Forelimb muscle (tissue), 1 donor: ENCODE measurements at regions not wholly inside any gene's neighbourhood (a gene's known extent, or its start where the extent isn't known, plus 50 kb on each side); places are given as distances from the start of the nearest gene placed in this dataset.
"Not testable (repeated sequence)": the region's sequence is repeated elsewhere in the genome, so short reads cannot be mapped to it uniquely, and the experiment has no call there.

Experiments used
- DNase-seq: peaks from one replicate; pipeline ENCODE4 v3.0.0-alpha.2; 2013; ENCODE audit warnings: low read depth

DNA sequence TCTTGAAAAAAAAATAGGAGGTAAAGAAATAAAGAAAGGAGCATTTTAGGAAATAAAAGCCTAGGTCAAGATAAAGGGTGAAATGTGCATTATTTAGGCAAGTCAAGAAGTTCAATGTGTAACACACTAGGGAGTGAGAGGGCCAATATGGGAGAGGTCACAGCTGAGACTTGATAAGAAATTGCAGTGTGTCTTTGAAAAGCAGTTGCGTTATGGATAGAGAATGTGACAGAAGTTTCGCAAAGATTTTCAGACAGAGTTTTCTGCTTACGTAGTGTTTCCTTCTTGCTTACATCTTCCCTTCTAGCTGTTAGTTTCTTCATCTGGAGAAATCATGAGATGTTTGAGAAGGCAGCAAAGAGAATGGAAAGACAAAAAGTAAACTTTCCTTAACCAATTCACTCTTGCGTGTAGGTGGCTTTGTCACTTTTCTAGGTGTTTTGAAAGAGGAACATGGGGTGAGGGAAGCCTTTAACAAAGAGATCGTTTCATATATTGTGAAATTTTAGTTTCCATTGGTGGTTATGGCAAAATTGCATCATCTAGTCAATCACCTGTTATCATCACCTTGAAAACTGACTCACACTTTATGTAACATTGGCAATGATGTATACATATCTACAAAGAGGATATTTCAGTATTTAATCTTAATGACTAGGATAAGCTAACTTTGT is 975.5 kb downstream of the OLFM4 start:
- DNase-seq = no peak

DNA sequence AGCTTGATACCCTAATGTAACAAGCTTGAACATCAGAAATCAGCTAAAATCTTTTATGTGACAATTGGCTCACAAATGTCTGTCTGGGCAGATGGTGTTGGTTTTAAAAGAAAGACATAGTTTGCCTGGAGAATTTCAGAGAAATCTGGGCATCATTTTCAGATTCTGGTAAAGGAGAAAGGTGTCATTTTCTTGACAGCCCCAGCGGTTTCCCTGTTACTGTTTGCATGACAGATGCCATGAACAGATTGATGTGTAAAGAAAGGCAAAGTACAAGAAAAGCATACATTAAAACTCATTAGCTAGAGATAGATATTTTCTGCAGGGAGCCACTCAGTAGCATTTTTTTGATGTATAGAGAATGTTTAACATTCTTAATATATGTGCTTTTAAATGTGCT is 987.9 kb downstream of the OLFM4 start:
- no peak for DNase-seq

DNA sequence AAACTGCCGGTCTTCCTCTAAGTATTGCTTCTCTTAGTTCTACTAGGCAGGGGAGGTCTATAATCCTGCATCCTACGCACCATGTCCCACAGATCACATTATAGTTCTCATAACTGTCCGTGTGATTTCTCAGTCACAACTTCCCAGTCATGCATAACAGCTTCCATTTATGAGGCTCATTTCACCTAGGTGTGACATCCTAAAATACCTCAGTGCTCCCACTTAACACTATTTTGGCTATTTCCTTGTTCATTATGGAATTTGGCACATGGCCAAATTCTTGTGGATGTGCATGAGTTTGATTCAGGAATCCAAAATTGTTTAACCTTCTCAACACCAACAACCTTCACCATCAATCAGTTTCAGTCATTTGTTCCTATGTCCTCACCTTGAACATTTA is 989.9 kb downstream of the OLFM4 start:
- DNase-seq = no peak

DNA sequence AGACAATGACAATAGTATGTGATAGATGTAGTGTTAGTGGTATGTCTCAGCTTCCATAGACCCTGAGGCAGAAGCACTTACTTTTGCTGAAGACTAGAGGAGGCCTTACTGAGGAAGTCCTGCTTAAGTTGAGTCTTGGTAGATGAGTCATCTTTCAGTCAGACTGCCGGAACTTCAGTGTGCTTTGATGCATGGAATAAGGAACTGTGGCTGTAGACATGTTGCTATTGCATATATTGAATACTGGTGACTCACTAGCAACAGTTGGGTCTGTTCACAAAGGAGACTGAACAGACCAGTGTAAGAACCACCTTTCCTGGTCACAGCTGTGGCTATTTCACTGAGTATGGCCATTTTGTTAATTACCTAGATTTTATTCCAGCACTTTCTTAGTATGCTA is 1000.6 kb downstream of the OLFM4 start:
- no peak for DNase-seq

DNA sequence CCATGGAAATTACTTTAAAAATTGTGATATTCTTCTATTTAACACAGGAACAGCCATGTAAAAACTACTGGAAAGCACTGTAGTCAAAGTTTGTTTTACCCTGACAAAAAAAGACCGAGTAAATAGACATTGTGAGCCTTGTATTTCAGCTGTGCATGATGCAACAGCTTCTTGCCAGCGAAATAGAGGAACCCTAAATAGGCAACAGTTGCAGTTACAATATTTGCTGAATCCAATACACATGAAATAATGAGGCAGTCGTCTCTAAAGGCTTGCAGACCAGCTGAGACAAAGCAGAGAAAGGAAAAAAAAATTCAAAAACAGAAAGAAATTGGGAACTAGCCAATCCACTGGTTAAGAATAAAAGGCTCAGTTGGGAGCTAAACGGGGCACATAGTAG is 1001.1 kb downstream of the OLFM4 start:
- DNase-seq = no peak

DNA sequence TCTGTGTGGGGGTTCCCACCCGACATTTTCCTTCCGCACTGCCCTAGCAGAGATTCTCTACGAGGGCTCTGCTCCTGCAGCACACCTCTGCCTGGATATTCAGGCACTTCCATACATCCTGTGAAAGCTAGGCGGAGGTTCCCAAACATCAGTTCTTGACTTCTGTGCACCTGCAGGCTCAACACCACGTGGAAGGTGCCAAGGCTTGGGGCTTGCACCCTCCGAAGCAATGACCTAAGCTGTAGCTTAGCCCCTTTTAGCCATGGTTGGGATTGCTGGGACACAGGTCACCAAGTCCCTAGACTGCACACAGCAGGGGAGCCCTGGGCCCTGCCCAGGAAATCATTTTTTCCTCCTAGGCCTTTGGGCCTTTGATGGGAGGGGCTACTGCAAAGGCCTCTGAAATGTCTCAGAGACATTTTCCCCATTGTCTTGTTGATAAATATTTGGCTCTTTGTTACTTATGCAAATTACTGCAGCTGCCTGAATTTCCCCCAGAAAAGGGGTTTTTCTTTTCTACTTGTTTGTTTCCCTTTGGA is 1004.8 kb downstream of the OLFM4 start:
- no peak for DNase-seq

DNA sequence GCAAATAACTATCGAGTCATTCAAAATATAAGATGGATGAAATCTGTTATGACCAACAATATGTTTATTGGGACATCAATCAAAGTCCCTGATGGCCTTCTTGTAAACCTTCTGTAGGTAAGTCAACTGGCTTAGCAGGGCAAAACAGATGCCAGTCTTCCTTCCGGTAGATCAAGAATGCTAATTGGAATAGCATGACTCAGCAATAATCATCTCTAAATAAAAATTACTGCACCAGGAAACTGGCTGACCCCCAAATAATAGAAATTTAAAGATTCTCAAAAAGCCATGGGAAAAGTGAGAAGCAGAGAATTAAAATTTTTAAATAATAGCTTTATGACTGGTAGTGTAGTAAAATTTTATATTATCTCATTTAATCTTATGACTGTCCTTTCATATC is 1005.4 kb downstream of the OLFM4 start:
- DNase-seq = no peak

DNA sequence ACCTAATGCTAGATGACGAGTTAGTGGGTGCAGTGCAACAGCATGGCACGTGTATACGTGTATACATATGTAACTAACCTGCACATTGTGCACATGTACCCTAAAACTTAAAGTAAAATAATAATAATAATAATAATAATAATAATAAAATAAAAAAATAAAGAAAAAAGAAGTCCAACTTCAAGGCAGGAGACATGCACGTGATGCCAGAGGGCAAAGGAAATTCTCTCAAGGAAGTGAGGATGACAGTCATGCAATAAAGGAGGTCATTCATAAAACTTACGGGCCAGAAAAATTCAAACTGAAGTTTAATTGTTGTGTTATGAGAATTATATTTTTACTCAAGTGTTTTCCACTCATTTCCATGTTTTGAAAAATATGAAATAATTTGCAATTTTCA is 1028.8 kb downstream of the OLFM4 start:
- DNase-seq = not testable (repeated sequence)

DNA sequence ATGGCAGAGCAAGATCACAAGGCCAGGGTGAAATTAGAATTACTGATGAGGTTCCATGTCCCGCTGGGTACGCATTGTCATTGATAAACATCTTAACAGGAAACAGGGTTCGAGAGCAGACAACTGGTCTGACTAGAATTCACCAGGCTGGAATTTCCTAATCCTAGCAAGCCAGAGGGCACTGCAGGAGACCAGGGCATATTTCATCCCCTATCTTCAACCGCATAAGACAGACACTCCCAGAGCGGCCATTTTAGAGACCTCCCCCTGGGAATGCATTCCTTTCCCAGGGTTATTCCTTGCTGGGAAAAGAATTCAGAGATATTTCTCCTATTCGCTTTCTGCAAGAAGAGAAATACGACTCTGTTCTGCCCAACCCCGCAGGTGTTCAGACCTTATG is 1041.3 kb downstream of the OLFM4 start:
- not testable (repeated sequence) for DNase-seq

DNA sequence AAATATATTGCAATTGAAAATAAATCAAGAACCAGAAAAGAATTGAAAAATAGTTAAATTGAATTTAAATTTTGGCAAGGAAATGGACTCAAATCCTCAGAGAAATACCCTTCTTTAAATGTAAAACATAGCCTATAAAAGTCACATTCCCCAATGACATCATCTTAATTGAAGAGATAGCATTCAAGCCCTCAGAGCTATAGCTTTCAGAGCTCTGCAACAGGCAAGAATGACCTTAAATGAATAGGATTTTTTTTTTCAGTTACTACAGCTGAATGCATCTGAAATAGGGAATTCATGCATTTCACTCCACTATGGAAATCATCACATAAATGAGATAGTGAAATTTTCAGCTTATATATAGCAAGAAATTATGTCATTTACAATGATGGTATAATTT is 1049.0 kb downstream of the OLFM4 start:
- no peak for DNase-seq

DNA sequence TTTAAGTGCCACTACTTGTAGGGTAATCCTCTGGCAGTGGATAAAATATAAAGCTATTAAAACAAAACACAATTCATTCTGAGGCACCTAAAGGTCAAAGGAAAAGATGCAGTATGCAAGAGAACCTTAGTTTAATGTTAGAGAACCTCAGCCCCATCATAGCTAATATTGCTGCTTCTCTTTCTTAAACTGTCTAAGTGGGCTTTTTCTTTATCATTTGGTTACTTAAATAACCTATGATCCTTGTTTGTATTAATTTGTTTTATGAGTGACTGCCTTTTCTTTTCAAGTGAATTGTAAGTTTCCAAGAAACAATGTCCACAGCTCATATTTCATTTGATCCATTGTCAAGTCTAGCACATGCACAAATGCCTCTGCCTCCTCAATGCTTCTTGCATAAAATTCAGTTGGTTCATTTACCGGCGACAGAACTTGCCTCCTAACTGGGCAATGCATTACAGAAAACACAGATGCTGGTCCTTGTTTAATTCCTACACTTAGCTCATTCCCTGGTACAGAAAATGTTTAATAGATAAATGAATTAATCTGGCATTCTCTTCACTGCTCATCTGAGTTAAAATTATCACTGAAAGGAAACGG is 1049.8 kb downstream of the OLFM4 start:
- DNase-seq = no peak

DNA sequence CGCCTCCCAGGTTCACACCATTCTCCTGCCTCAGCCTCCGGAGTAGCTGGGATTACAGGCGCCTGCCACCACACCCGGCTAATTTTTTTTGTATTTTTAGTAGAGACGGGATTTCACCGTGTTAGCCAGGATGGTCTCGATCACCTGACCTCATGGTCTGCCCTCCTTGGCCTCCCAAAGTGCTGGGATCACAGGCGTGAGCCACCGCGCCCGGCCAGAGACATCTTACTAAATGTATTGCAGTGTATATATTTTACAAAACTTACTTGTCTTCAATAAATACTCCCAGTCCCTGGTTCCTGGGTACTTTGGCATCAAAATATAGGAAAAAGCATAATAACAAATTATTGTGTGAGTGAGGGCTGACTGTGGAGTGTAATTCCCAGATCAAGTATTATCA is 1053.7 kb downstream of the OLFM4 start:
- not testable (repeated sequence) for DNase-seq

DNA sequence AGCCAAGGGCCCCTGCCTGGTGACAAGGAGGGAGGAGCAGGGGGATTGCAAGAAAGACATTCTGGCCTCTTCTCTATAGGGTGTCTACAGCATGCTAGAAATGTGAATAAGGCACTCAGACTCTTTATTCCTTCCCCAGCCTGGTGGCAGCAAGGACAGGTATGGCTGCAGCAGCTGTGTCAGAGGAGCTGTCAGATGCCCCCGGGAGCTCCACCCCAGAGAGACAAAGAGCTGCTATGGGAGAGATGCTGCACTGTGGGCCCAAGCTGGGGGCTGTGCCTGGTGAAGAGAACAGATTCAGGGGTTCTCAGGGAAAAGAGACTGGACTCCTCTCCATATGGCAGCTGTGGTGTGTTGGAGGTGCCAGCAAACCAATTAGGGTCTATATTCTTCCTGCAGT is 1063.3 kb downstream of the OLFM4 start:
- no peak for DNase-seq

DNA sequence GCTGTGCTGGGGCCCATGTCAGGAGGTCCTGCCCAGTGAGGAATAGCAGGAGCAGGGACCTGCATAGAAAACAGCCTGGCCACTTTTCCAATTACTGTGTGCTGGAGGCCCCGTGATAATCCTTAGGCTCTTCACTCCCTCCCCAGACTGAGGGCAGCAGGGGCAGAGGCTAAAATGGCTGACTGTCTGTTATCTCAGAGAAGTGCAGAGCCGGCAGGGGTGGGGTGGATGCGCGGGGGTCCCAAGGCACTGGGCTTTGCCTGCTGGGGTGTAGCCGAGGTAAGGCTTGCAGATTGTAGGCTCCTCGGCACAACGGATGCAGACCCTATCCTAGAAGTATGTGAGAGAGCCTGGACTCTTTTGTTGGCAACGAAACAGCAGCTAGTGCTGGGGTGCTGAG is 1064.1 kb downstream of the OLFM4 start:
- DNase-seq = no peak

DNA sequence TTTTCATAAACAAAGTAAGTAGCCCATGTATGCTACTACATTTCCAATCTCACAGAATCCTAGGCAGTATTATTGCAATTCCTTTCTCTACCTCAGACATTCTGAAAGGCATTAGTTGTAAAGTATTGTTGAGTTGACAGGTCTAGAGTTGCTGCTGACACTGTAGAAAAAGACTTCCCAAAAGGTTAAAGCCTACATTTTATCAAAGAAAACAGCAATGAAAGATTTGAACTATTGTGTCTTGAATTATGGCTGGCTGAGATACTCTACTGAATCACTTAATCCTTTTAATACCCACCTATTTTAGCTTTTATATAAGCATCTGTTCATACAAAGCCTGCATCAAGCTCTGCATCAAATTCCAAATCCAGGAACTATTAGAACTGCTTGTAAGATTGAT is 1082.0 kb downstream of the OLFM4 start:
- DNase-seq = no peak

DNA sequence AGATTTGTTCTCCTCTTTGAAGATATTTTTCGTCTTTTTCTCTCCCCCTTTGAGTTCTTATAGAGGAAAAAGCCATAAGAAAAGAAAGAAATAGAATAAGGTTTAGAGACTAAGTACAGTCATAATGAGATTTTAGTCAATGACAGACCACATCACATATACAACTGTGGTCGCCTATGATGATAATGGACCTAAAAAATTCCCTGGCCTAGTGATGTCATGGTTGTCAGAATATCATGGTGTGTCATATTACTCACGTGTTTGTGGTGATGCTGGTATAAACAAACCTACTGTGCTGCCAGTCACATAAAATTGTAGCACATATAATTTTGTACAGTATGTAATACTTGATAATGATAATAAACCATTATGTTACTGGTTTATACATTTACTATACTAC is 1096.1 kb downstream of the OLFM4 start:
- DNase-seq = no peak

DNA sequence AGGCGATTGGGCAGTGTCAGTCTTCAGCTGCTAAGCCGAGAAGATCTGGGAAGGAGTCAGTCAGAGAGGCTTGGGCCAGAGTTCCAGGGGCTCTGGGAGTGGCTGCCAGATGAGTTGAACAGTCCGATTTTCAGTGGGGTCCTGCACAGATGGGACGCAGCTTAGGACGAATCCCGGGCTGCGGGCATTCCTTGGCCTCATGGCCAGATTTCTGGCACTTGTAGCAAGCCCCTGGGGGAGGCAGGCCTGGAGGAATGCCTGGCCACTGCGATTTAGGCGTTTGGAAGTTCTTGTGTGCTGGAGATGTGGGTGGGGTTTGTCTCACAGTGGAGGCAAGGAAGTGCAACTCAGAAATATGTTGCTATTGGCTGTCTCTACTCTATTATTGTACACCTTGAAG is 1102.3 kb downstream of the OLFM4 start:
- not testable (repeated sequence) for DNase-seq

DNA sequence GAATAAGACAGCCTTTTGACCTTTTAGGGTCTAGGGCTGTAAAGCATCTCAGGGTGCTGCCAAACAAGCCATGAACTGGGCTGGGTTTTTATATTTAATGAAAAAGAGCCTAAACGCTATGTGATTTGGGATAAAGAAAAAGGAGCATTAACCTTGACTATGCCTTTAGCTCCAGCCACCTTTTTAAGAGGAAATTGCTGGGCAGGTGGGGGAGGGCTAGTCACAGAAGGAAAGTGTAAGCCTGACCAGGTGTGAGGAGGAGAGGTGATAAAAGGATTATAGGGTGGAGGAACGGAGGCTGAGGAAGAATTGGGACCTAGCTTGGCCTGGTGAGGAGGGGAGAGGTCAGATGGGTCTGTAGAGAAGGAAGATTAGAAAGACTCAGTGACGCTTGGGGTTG is 1102.8 kb downstream of the OLFM4 start:
- DNase-seq = not testable (repeated sequence)

DNA sequence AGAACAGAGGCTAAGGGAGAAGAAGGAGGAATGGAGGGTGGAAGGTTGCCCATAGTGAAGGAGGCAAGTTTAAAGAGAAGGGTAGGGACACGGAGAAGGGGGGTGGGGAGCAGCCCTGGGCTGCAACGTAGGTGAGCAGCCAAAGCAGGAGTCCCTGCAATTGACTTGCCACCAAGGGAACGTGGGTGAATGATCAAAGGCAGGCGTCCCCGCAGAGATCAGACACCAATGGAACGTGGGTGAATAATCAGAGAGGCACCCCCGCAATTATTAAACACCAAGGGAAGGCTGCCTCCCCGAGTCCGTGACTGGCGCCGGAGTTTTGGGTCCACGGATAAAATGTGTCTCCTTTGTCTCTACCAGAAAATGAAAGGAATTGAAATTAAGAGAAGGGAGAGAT is 1103.5 kb downstream of the OLFM4 start:
- DNase-seq = not testable (repeated sequence)

DNA sequence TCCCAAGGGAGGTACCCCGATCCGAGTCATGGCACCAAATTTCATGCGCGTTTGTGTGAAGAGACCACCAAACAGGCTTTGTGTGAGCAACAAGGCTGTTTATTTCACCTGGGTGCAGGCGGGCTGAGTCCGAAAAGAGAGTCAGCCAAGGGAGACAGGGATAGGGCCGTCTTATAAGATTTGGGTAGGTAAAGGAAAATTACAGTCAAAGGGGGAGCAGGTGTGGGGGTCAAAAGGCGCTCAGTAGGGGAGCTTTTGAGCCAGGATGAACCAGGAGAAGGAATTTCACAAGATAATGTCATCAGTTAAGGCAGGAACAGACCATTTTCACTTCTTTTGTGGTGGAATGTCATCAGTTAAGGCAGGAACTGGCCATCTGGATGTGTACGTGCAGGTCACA is 1104.1 kb downstream of the OLFM4 start:
- DNase-seq = not testable (repeated sequence)

DNA sequence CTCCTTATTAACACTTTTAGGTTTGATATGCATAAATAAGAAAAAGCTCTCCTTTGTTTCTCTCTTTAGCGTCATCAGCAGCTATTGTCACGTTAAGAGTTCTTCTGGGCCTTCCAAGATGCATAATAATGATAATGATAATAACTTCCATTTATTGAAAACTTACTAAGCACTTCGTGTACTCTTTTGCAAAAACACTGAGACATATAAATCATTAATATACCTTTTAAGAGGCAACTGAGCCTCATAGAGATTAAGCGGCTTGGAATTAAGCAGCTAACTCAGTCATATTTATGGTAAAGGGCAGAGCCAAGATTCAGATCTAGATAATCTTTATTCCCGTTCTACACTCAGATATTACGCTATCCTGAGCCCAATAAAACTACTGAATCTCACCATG is 1105.1 kb downstream of the OLFM4 start:
- no peak for DNase-seq

DNA sequence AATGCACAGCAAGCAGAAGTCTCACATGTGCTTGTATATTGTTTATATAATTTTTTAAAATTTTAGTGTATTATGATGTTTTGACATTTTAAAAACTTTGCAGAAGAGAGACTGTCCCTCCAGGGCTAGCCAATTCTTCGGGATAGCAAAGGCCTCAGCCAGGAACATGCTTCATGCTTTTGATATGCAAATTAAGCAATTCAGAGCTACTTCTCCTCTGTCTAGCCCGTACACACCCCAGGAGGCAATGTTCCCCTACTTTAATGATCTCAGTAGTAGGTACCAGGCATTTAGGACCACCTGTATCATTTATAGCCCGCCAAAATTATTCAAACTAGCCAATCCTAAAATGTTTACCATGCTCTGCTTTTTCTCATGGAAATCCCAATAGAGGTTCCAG is 1116.2 kb downstream of the OLFM4 start:
- DNase-seq = no peak

DNA sequence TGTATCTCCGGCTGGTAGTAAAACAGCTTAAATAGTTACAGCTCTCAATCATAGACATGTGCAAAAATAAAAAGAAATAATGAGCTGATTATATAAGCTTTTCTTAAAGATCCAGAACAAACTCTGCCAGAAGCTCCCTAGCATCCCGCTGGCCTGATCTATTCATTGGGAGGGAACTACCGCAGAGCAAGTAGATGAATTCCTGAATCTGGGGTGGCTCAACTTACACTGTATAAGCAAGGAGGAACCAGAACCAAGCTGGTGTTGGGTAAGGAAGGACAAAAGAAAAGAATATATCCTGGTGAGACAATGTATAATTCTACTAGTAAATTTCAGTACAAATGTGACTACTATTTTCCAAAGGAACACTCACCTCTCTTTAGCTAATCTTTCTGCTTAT is 1122.2 kb downstream of the OLFM4 start:
- no peak for DNase-seq

DNA sequence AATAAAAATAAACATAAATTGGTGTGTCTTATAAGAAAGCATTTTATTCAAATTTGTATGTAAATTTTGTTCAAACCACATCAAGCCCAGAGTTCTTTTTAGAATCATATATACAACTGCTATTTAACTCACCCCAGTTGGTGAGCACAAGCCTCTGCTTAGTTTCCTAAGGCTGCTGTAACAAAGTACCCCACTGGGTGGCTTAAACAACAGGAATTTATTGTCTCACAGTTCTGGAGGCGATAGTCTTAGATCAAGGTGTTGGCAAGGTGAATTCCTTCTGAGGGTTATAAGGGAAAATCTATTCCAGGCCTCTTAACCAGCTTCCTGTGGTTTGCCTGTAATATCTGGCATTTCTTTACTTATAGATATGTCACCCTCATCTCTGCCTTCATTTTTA is 1133.5 kb downstream of the OLFM4 start:
- DNase-seq = no peak
